ENCODE measurements at regions not wholly inside any gene's neighbourhood (a gene's known extent, or its start where the extent isn't known, plus 50 kb on each side); places are given as distances from the start of the nearest gene placed in this dataset.

DNA sequence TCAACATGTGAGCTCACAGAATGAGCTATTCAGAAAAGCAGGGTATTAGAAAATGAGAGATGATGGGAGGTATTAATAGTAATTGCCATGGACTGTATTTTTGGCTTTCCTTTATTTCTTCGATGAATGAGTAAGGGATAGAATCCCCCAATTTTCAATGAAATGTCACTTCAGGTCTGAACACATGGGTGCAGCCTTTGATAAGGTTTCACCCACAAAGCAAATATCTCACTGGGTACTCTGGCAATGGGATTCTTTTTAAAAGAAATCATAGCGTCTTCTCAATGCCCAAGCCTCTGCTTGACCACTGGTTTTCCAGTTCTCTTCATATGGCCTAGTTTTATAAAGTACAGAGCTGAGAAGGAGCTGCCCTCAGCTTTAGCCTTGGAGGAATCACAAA lies 610.5 kb upstream of the FANCL start:
- Histone ChIP-seq H3K4me1 (ENCODE audit: control insufficient read depth in 1 of 2, insufficient read depth in 2 of 2, low read length in 2 of 2) (no peaks in the 10 kb centered on the region), H3K27me3 (ENCODE audit: control insufficient read depth in 1 of 2, insufficient read depth in 2 of 2, low read length in 1 of 2) (no peaks in the 10 kb centered on the region), H3K36me3 (ENCODE audit: control insufficient read depth in 1 of 2, insufficient read depth in 2 of 2, low read length in 1 of 2) (no peaks in the 10 kb centered on the region), H3K27ac (ENCODE audit: low read depth in 1 of 2, low read length in 2 of 2) (no peak overlapping the region), H3K4me3 (ENCODE audit: low read length in 2 of 2) (no peak overlapping the region), H3K9me3 (ENCODE audit: control insufficient read depth, low read length) (no peaks in the 10 kb centered on the region)
- no peak for DNase-seq
- intact Hi-C loops (cut with DNase I): no loop called here
- ATAC-seq (ENCODE audit: low FRiP score): no peak
- 48 to 49% methylated on average over 2 of the region's 2 CpGs for WGBS, 2 donors

DNA sequence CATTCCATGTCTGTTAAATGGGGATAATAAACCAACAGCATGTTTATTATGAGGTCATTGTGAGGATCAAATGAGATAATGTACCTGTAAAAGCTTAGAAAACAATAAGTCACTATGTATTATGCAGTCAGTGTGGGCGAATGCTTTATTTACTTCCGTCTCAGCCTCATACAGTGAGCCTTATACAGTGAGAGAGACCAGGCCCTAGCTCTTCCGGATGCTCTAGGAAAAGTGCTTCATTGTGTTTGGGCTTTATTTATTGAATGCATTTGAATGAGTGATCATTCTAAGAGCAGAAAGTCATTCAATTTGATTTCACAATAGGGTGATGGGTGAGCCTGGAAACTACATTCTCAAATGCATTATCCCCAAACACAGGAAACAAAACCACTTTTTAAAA lies 603.9 kb upstream of the FANCL start:
- no peaks in the 10 kb centered on the region for H3K4me1 ChIP-seq (ENCODE audit: control insufficient read depth in 1 of 2, insufficient read depth in 2 of 2, low read length in 2 of 2)
- H3K27ac ChIP-seq (ENCODE audit: low read depth in 1 of 2, low read length in 2 of 2): no peak overlapping the region
- ATAC-seq (ENCODE audit: low FRiP score) (no peak), DNase-seq (no peak)
- H3K4me3 ChIP-seq (ENCODE audit: low read length in 2 of 2): no peak overlapping the region
- no peaks in the 10 kb centered on the region for H3K27me3 ChIP-seq (ENCODE audit: control insufficient read depth in 1 of 2, insufficient read depth in 2 of 2, low read length in 1 of 2)
- H3K36me3 ChIP-seq (ENCODE audit: control insufficient read depth in 1 of 2, insufficient read depth in 2 of 2, low read length in 1 of 2): no peaks in the 10 kb centered on the region
- WGBS, 2 donors: 86 to 91% methylated on average over 3 of the region's 3 CpGs
- intact Hi-C loops (cut with DNase I): no loop called here
- no peaks in the 10 kb centered on the region for H3K9me3 ChIP-seq (ENCODE audit: control insufficient read depth, low read length)

DNA sequence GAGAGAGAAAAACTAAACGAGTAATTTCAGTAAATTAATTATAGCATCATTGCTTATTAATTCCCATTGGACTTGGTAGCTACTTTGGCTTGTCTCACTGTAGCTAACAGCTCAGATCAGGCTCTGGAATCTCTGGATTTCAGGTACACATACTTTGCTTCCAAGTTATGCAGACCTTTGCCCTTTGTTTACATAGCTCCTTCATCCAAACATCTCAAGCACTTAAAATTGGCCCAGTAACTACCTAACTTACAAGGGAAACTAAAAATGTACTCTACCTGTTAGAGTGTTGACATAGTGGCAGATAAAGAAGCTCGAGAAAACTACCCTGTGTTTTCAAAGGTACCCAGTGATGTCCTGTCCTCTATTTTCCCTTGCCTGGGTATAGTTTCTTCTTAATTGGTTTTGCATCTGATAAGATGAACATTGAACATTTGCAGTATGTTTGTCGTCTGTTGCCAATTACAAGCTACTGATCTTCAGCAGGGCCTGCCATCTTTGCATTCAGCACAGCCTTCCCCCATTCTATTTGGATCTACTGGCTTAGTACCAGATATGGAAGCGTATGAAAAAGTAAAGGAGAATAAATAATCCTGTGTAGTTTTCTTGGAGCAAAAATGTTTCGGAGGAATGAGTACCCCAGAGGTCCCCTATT lies 601.5 kb upstream of the FANCL start:
- Histone ChIP-seq H3K4me3 (ENCODE audit: low read length in 2 of 2) (no peak overlapping the region), H3K36me3 (ENCODE audit: control insufficient read depth in 1 of 2, insufficient read depth in 2 of 2, low read length in 1 of 2) (no peaks in the 10 kb centered on the region), H3K4me1 (ENCODE audit: control insufficient read depth in 1 of 2, insufficient read depth in 2 of 2, low read length in 2 of 2) (no peaks in the 10 kb centered on the region), H3K27me3 (ENCODE audit: control insufficient read depth in 1 of 2, insufficient read depth in 2 of 2, low read length in 1 of 2) (no peaks in the 10 kb centered on the region), H3K27ac (ENCODE audit: low read depth in 1 of 2, low read length in 2 of 2) (no peak overlapping the region), H3K9me3 (ENCODE audit: control insufficient read depth, low read length) (no peaks in the 10 kb centered on the region)
- DNase-seq: no peak
- intact Hi-C loops (cut with DNase I): no loop called here
- ATAC-seq (ENCODE audit: low FRiP score): no peak
- 59 to 65% methylated on average over 5 of the region's 5 CpGs for WGBS, 2 donors

DNA sequence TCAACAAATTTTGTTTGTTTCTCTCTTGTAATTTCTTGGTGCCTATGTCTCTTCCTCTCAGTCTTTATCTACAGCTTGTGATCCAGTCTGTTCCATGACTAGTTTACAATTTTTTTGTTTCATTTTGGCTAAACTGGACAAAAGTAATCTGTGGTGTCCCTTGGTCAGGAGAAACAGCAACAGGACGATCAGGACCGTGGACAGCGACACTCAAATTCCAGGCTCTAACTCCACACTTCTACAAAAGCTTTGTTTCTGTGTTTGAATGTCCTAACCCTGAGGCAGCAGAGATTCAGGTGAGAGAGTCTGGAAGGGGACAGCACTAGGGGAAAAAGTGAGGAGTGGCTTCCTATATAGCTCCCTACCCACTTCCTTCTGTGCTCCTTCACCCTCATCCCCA lies 593.3 kb upstream of the FANCL start:
- Histone ChIP-seq H3K4me3 (ENCODE audit: low read length in 2 of 2) (no peak overlapping the region), H3K9me3 (ENCODE audit: control insufficient read depth, low read length) (peaks cover 3% of the 10 kb centered on the region), H3K27me3 (ENCODE audit: control insufficient read depth in 1 of 2, insufficient read depth in 2 of 2, low read length in 1 of 2) (peaks cover 0 to 2% of the 10 kb centered on the region in 2 donors), H3K27ac (ENCODE audit: low read depth in 1 of 2, low read length in 2 of 2) (no peak overlapping the region), H3K36me3 (ENCODE audit: control insufficient read depth in 1 of 2, insufficient read depth in 2 of 2, low read length in 1 of 2) (no peaks in the 10 kb centered on the region), H3K4me1 (ENCODE audit: control insufficient read depth in 1 of 2, insufficient read depth in 2 of 2, low read length in 2 of 2) (no peaks in the 10 kb centered on the region)
- WGBS, 2 donors: 3 to 7% methylated on average over 3 of the region's 3 CpGs
- no peak for DNase-seq
- no peak for ATAC-seq (ENCODE audit: low FRiP score)
- intact Hi-C loops (cut with DNase I): no loop called here

DNA sequence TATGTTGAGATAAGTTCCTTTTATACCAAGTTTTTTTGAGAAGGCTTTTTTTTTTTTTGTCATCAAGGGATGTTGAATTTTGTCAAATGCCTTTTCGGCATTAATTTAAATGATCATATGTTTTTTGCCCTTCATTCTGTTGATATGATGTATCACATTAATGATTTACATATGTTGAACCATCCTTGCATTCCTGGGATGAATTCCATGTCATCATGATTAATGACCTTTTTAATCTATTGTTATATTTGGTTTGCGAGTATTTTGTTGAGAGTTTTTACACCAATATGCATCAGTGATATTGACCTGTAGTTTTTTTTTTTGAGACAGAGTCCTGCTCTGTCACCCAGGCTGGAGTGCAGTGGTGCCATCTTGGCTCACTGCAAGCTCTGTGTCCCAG lies 585.7 kb upstream of the FANCL start:
- DNase-seq: no peak
- intact Hi-C loops (cut with DNase I): no loop called here
- Histone ChIP-seq H3K36me3 (ENCODE audit: control insufficient read depth in 1 of 2, insufficient read depth in 2 of 2, low read length in 1 of 2) (no peaks in the 10 kb centered on the region), H3K27ac (ENCODE audit: low read depth in 1 of 2, low read length in 2 of 2) (no peak overlapping the region), H3K27me3 (ENCODE audit: control insufficient read depth in 1 of 2, insufficient read depth in 2 of 2, low read length in 1 of 2) (no peaks in the 10 kb centered on the region), H3K4me1 (ENCODE audit: control insufficient read depth in 1 of 2, insufficient read depth in 2 of 2, low read length in 2 of 2) (no peaks in the 10 kb centered on the region), H3K9me3 (ENCODE audit: control insufficient read depth, low read length) (peaks cover 3% of the 10 kb centered on the region), H3K4me3 (ENCODE audit: low read length in 2 of 2) (no peak overlapping the region)
- no peak for ATAC-seq (ENCODE audit: low FRiP score)
- WGBS, 2 donors: 91% methylated on average over 2 of the region's 2 CpGs

DNA sequence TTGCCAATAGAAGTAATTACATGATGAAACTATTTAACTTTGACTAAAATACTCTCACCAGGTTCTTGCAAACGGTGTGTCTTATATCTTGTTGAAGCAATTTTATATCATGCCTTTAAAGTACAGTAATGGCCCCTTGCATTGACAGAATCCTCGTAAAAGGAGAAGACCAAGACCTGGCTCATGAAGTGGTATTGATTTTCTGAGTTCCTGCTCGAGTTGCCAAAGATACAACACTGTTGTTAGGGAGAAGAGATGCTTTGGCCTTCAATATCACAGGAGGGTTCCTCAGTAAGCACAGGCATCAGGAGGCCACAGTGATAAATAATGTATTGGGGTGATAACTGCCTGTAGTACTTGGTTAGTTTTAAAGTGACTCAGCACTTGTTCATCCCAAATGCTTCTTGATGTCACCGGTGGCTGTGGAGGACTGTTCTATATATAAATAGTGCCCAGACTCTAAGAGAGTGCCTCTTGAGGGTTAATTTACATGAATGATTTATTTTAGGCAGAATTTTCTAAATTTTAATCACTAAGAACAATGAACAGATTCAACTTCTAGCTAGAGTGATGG lies 571.7 kb upstream of the FANCL start:
- intact Hi-C loops (cut with DNase I): no loop called here

DNA sequence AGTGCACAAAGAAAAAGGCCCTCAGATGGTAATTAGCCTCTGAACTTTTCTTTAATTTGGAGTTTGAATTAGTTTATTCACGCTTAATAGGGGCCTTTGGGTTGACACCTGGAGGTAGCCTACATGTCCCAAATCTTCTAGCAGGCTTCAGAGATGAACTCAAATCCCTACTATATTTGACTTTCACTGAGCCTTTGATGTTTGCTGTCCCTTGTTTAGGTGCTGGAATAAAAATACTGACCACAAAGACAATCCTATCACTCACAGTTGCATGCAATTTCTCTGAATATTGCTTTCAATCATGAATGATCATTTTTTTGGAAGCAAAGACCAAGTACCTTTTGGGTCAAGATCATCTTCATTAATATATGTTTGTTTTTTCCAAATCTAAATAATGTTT lies 564.0 kb upstream of the FANCL start:
- intact Hi-C loops (cut with DNase I): no loop called here
- no peaks in the 10 kb centered on the region for H3K9me3 ChIP-seq (ENCODE audit: control insufficient read depth, low read length)
- ATAC-seq (ENCODE audit: low FRiP score): no peak
- DNase-seq: no peak
- no peak overlapping the region for H3K27ac ChIP-seq (ENCODE audit: low read depth in 1 of 2, low read length in 2 of 2)
- 72 to 82% methylated on average over 1 of the region's 1 CpG for WGBS, 2 donors
- H3K4me3 ChIP-seq (ENCODE audit: low read length in 2 of 2): peak overlapping the region in 1 of 2 donors; percentile 8
- H3K4me1 ChIP-seq (ENCODE audit: control insufficient read depth in 1 of 2, insufficient read depth in 2 of 2, low read length in 2 of 2): no peaks in the 10 kb centered on the region
- no peaks in the 10 kb centered on the region for H3K27me3 ChIP-seq (ENCODE audit: control insufficient read depth in 1 of 2, insufficient read depth in 2 of 2, low read length in 1 of 2)
- H3K36me3 ChIP-seq (ENCODE audit: control insufficient read depth in 1 of 2, insufficient read depth in 2 of 2, low read length in 1 of 2): no peaks in the 10 kb centered on the region

More for the DNA sequence above, 571.7 kb upstream of the FANCL start:
- Histone ChIP-seq H3K36me3 (ENCODE audit: control insufficient read depth in 1 of 2, insufficient read depth in 2 of 2, low read length in 1 of 2) (no peaks in the 10 kb centered on the region), H3K4me3 (ENCODE audit: low read length in 2 of 2) (no peak overlapping the region), H3K27ac (ENCODE audit: low read depth in 1 of 2, low read length in 2 of 2) (no peak overlapping the region), H3K27me3 (ENCODE audit: control insufficient read depth in 1 of 2, insufficient read depth in 2 of 2, low read length in 1 of 2) (no peaks in the 10 kb centered on the region), H3K4me1 (ENCODE audit: control insufficient read depth in 1 of 2, insufficient read depth in 2 of 2, low read length in 2 of 2) (no peaks in the 10 kb centered on the region), H3K9me3 (ENCODE audit: control insufficient read depth, low read length) (peaks cover 5% of the 10 kb centered on the region)
- DNase-seq (no peak), ATAC-seq (ENCODE audit: low FRiP score) (no peak)
- WGBS, 2 donors: 55 to 66% methylated on average over 4 of the region's 4 CpGs

DNA sequence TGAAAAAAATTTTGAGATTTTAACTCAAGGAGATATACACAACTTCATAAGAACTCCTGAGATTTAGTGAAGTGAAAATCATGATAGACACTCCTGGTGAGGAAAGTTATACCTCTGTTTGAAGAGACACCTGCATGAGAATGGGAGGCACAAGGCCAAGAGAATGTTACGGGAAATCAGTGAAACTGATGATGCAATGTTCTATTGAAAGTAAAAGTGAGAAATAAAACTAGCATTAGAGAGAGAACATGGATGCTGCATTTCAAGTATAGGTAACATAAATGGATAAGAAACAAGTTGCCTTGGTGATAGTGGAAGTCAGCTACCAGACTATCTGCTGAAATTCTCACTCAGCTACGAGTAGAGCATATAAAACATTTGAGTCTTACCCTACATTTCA lies 562.1 kb upstream of the FANCL start:
- DNase-seq (no peak), ATAC-seq (ENCODE audit: low FRiP score) (no peak)
- no peaks in the 10 kb centered on the region for H3K27me3 ChIP-seq (ENCODE audit: control insufficient read depth in 1 of 2, insufficient read depth in 2 of 2, low read length in 1 of 2)
- H3K9me3 ChIP-seq (ENCODE audit: control insufficient read depth, low read length): no peaks in the 10 kb centered on the region
- intact Hi-C loops (cut with DNase I): no loop called here
- H3K4me1 ChIP-seq (ENCODE audit: control insufficient read depth in 1 of 2, insufficient read depth in 2 of 2, low read length in 2 of 2): no peaks in the 10 kb centered on the region
- H3K27ac ChIP-seq (ENCODE audit: low read depth in 1 of 2, low read length in 2 of 2): no peak overlapping the region
- WGBS, 2 donors: 76 to 86% methylated on average over 2 of the region's 2 CpGs
- H3K36me3 ChIP-seq (ENCODE audit: control insufficient read depth in 1 of 2, insufficient read depth in 2 of 2, low read length in 1 of 2): no peaks in the 10 kb centered on the region
- no peak overlapping the region for H3K4me3 ChIP-seq (ENCODE audit: low read length in 2 of 2)

DNA sequence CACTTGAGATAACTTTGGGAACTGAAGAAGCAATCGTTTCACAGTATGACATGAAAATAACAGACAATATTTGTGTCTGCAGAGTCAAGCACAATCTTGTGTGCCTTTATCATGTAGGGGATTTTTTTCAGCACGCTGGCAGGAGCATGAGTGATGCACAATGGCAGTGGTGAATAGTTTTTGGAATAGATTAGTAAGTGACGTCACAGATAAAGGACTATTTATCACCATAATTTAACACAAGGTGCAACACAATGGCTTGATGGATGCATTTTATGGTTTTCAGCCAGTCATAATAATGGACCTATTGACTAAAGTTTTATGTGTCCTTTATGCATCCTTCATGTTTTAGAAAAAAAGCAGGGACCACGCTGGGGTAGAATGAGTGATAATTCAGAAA lies 559.8 kb upstream of the FANCL start:
- intact Hi-C loops (cut with DNase I): no loop called here
- no peaks in the 10 kb centered on the region for H3K4me1 ChIP-seq (ENCODE audit: control insufficient read depth in 1 of 2, insufficient read depth in 2 of 2, low read length in 2 of 2)
- H3K27ac ChIP-seq (ENCODE audit: low read depth in 1 of 2, low read length in 2 of 2): no peak overlapping the region
- no peaks in the 10 kb centered on the region for H3K27me3 ChIP-seq (ENCODE audit: control insufficient read depth in 1 of 2, insufficient read depth in 2 of 2, low read length in 1 of 2)
- DNase-seq (no peak), ATAC-seq (ENCODE audit: low FRiP score) (no peak)
- H3K36me3 ChIP-seq (ENCODE audit: control insufficient read depth in 1 of 2, insufficient read depth in 2 of 2, low read length in 1 of 2): no peaks in the 10 kb centered on the region
- WGBS, 2 donors: 28 to 47% methylated on average over 4 of the region's 4 CpGs
- no peak overlapping the region for H3K4me3 ChIP-seq (ENCODE audit: low read length in 2 of 2)
- H3K9me3 ChIP-seq (ENCODE audit: control insufficient read depth, low read length): no peaks in the 10 kb centered on the region
